ENCODE measurements at regions not wholly inside any gene's neighbourhood (a gene's known extent, or its start where the extent isn't known, plus 50 kb on each side); places are given as distances from the start of the nearest gene placed in this dataset.

DNA sequence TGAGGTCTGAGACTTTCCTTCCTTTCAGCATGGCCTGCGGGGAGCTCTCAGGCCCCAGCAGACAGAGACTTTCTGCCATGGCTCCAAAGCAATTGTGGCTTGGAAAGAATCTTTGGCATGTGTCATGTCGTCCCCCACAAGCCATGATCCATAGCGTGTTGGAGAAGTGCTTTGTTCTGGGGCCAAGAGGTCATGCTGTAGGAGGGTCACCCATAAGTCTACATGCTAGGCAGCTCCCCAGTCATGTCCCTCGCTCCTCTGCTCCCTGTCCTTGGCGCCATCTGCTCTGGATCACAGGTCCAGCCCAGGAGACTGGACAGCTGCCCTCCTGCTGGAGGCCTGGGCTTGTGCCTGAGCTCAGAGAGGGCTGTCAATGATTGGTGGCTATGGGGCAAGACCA lies 78.8 kb upstream of the LCLAT1 start:
- H3K4me3 ChIP-seq (ENCODE audit: low read depth in 1 of 3, low read length in 3 of 3): no peak overlapping the region
- DNase-seq (no peak), FAIRE-seq (no peak)
- H3K4me1 ChIP-seq (ENCODE audit: control insufficient read depth in 3 of 3, insufficient read depth in 2 of 3, low read depth in 1 of 3, low read length in 2 of 3): no peaks in the 10 kb centered on the region
- no peaks in the 10 kb centered on the region for H3K9me3 ChIP-seq (ENCODE audit: control insufficient read depth in 2 of 2, insufficient read depth in 1 of 2, low read depth in 1 of 2, low read length in 1 of 2)
- H3K27me3 ChIP-seq (ENCODE audit: control insufficient read depth in 3 of 3, insufficient read depth in 3 of 3, low read length in 3 of 3): no peaks in the 10 kb centered on the region
- no peaks in the 10 kb centered on the region for H3K36me3 ChIP-seq (ENCODE audit: control insufficient read depth in 3 of 3, insufficient read depth in 2 of 3, low read depth in 1 of 3, low read length in 3 of 3)
- 75 to 90% (median 89%) methylated on average over 5 of the region's 5 CpGs for WGBS, 3 donors
- H3K27ac ChIP-seq (ENCODE audit: low read depth in 1 of 3, low read length in 2 of 3): no peak overlapping the region

DNA sequence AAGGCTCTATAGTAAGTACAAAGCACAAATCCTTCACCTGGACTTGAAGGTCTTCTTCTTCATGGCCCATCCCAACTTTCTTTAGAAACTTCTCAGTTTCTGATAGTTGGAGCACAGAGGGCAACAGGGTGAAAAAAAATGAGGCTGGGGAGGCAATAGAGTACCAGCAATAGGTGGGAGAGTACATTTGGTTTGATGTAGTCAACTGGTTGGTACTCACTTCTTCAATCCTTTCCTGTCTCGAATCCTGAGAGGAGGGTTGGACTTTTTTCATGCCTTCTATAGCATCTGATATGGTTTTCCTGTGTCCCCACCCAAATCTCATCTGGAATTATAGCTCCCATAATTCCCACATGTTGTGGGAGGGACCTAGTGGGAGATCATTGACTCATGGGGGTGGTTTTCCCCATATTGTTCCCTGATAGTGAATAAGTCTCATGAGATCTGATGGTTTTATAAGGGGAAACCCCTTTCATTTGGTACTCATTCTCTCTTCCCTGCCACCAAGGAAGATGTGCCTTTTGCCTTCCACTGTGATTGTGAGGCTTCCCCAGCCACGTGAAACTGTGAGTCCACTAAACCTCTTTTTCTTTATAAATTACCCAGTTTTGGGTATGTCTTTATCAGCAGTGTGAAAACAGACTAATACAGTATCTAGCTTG lies 75.9 kb upstream of the LCLAT1 start:
- Histone ChIP-seq H3K36me3 (ENCODE audit: control insufficient read depth in 3 of 3, insufficient read depth in 2 of 3, low read depth in 1 of 3, low read length in 3 of 3) (no peaks in the 10 kb centered on the region), H3K9me3 (ENCODE audit: control insufficient read depth in 2 of 2, insufficient read depth in 1 of 2, low read depth in 1 of 2, low read length in 1 of 2) (no peaks in the 10 kb centered on the region), H3K27ac (ENCODE audit: low read depth in 1 of 3, low read length in 2 of 3) (no peak overlapping the region), H3K4me1 (ENCODE audit: control insufficient read depth in 3 of 3, insufficient read depth in 2 of 3, low read depth in 1 of 3, low read length in 2 of 3) (no peaks in the 10 kb centered on the region), H3K27me3 (ENCODE audit: control insufficient read depth in 3 of 3, insufficient read depth in 3 of 3, low read length in 3 of 3) (no peaks in the 10 kb centered on the region), H3K4me3 (ENCODE audit: low read depth in 1 of 3, low read length in 3 of 3) (no peak overlapping the region)
- DNase-seq (no peak), FAIRE-seq (no peak)
- 77 to 90% (median 81%) methylated on average over 2 of the region's 2 CpGs for WGBS, 3 donors

DNA sequence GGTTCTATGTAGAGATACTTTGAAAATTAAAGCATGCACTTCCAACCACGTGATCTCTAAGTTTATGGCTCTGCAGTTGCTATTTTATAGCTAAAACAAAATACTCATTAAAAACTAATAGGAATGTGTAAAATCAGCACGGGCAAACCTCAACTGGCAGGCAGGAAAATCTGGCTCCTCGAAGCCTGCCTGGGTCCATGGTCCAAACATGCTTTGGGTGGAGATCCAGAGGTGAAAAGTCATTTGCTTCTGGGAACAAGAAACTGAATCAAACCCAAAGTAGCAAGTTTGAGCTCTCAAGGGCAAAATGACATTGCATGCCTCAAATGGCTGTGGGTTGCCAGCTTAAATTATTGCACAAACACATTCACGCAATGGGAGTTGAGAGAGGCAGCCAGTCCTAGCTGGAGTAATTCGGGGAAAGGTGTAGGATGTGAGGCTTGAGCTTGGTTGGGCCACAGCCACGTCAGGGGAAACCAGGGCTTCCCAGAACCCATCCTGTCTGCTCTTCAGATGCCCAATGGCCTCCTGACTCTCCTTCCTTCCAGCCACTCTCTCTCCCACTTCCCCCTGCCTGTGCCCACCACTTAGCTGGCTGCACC lies 75.2 kb upstream of the LCLAT1 start:
- no peaks in the 10 kb centered on the region for H3K4me1 ChIP-seq (ENCODE audit: control insufficient read depth in 3 of 3, insufficient read depth in 2 of 3, low read depth in 1 of 3, low read length in 2 of 3)
- H3K36me3 ChIP-seq (ENCODE audit: control insufficient read depth in 3 of 3, insufficient read depth in 2 of 3, low read depth in 1 of 3, low read length in 3 of 3): no peaks in the 10 kb centered on the region
- no peak overlapping the region for H3K4me3 ChIP-seq (ENCODE audit: low read depth in 1 of 3, low read length in 3 of 3)
- WGBS, 3 donors: 50 to 72% (median 61%) methylated on average over 6 of the region's 6 CpGs
- H3K9me3 ChIP-seq (ENCODE audit: control insufficient read depth in 2 of 2, insufficient read depth in 1 of 2, low read depth in 1 of 2, low read length in 1 of 2): no peaks in the 10 kb centered on the region
- FAIRE-seq (no peak), DNase-seq (peak in 1 of 2 donors; percentile 16)
- no peak overlapping the region for H3K27ac ChIP-seq (ENCODE audit: low read depth in 1 of 3, low read length in 2 of 3)
- H3K27me3 ChIP-seq (ENCODE audit: control insufficient read depth in 3 of 3, insufficient read depth in 3 of 3, low read length in 3 of 3): no peaks in the 10 kb centered on the region

DNA sequence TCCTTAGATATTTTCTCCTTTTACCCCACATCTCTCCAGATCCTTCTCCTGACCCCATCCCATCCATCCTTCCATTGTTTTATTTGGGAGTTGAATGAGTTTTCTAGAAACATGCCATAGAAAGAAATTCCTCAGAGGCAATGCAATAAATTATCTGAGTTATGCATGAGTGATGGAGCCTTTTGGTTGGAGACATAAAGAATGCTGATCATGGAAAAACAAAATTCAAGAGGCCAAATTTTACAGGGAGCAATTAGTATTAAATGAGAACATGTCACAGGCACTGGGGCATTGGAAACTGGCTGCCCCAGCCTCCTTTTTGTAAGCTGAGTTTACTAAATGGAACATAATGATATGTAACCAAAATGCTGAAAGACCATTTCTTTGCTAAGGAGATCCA lies 74.2 kb upstream of the LCLAT1 start:
- Histone ChIP-seq H3K27me3 (ENCODE audit: control insufficient read depth in 3 of 3, insufficient read depth in 3 of 3, low read length in 3 of 3) (no peaks in the 10 kb centered on the region), H3K36me3 (ENCODE audit: control insufficient read depth in 3 of 3, insufficient read depth in 2 of 3, low read depth in 1 of 3, low read length in 3 of 3) (no peaks in the 10 kb centered on the region), H3K4me3 (ENCODE audit: low read depth in 1 of 3, low read length in 3 of 3) (no peak overlapping the region), H3K9me3 (ENCODE audit: control insufficient read depth in 2 of 2, insufficient read depth in 1 of 2, low read depth in 1 of 2, low read length in 1 of 2) (no peaks in the 10 kb centered on the region), H3K27ac (ENCODE audit: low read depth in 1 of 3, low read length in 2 of 3) (no peak overlapping the region), H3K4me1 (ENCODE audit: control insufficient read depth in 3 of 3, insufficient read depth in 2 of 3, low read depth in 1 of 3, low read length in 2 of 3) (no peaks in the 10 kb centered on the region)
- DNase-seq (no peak), FAIRE-seq (no peak)

DNA sequence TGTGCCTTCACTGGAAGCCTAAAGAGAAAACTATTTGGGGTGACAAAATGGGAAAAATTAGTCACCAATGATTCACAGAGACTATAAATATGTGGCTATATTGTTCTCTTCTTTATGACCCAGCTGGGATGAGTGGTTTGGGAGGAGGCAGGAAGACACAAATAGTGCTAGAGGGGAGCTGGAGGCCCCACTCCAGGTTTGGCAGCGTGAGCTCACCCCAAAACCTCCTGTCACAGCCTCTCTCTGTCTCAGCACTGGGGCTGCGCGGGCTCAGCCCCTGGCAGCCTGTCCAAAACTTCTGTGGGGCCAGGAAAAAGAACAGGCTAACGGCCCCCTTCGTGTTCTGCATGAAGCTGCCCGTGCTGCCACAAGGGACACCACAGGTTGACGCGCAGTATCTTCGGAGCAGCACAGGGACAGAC lies 73.2 kb upstream of the LCLAT1 start:
- FAIRE-seq (no peak), DNase-seq (no peak)
- Histone ChIP-seq H3K27ac (ENCODE audit: low read depth in 1 of 3, low read length in 2 of 3) (no peak overlapping the region), H3K4me1 (ENCODE audit: control insufficient read depth in 3 of 3, insufficient read depth in 2 of 3, low read depth in 1 of 3, low read length in 2 of 3) (no peaks in the 10 kb centered on the region), H3K36me3 (ENCODE audit: control insufficient read depth in 3 of 3, insufficient read depth in 2 of 3, low read depth in 1 of 3, low read length in 3 of 3) (no peaks in the 10 kb centered on the region), H3K27me3 (ENCODE audit: control insufficient read depth in 3 of 3, insufficient read depth in 3 of 3, low read length in 3 of 3) (no peaks in the 10 kb centered on the region), H3K4me3 (ENCODE audit: low read depth in 1 of 3, low read length in 3 of 3) (no peak overlapping the region), H3K9me3 (ENCODE audit: control insufficient read depth in 2 of 2, insufficient read depth in 1 of 2, low read depth in 1 of 2, low read length in 1 of 2) (no peaks in the 10 kb centered on the region)
- 87 to 96% (median 95%) methylated on average over 9 of the region's 9 CpGs for WGBS, 3 donors

DNA sequence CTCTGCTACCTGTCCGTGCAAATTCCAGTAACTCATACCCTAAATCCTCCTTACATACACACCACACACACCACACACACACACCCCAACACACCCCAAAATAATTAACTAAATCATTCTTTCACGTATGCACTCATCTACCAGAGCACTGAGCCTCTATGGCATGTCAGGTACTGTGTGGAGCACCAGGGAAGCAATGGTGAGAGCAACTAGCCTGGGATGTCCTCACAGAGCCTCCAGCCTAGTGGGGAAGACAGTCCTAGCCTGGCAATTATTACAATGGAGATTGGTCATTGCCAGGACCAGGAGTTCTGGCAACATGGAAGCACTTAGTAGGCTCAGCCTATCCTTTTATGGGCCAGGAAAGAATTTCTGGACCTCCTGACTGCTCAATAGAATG lies 72.7 kb upstream of the LCLAT1 start:
- H3K9me3 ChIP-seq (ENCODE audit: control insufficient read depth in 2 of 2, insufficient read depth in 1 of 2, low read depth in 1 of 2, low read length in 1 of 2): no peaks in the 10 kb centered on the region
- H3K4me3 ChIP-seq (ENCODE audit: low read depth in 1 of 3, low read length in 3 of 3): no peak overlapping the region
- H3K27me3 ChIP-seq (ENCODE audit: control insufficient read depth in 3 of 3, insufficient read depth in 3 of 3, low read length in 3 of 3): no peaks in the 10 kb centered on the region
- no peak overlapping the region for H3K27ac ChIP-seq (ENCODE audit: low read depth in 1 of 3, low read length in 2 of 3)
- H3K4me1 ChIP-seq (ENCODE audit: control insufficient read depth in 3 of 3, insufficient read depth in 2 of 3, low read depth in 1 of 3, low read length in 2 of 3): no peaks in the 10 kb centered on the region
- FAIRE-seq: no peak
- H3K36me3 ChIP-seq (ENCODE audit: control insufficient read depth in 3 of 3, insufficient read depth in 2 of 3, low read depth in 1 of 3, low read length in 3 of 3): no peaks in the 10 kb centered on the region
- DNase-seq: no peak
- 87 to 94% (median 89%) methylated on average over 2 of the region's 2 CpGs for WGBS, 3 donors

DNA sequence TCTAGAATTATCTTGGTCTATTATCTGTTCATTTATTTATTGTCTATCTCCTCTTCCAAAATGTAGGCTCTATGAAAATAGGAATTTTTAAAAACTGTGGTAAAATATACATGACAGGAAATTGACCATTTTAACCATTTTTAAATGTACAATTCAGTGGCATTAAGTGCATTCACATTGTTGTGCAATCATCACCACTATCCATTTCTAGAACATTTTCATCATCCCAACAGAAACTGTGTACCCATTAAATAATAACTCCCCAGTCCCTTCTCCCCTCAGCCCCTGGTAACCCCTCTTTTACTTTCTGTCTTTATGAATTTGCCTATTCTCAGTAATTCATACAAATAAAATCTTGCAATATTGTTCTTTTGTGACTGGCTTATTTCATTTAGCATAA lies 71.1 kb upstream of the LCLAT1 start:
- Histone ChIP-seq H3K36me3 (ENCODE audit: control insufficient read depth in 3 of 3, insufficient read depth in 2 of 3, low read depth in 1 of 3, low read length in 3 of 3) (no peaks in the 10 kb centered on the region), H3K27ac (ENCODE audit: low read depth in 1 of 3, low read length in 2 of 3) (no peak overlapping the region), H3K27me3 (ENCODE audit: control insufficient read depth in 3 of 3, insufficient read depth in 3 of 3, low read length in 3 of 3) (no peaks in the 10 kb centered on the region), H3K4me1 (ENCODE audit: control insufficient read depth in 3 of 3, insufficient read depth in 2 of 3, low read depth in 1 of 3, low read length in 2 of 3) (no peaks in the 10 kb centered on the region), H3K9me3 (ENCODE audit: control insufficient read depth in 2 of 2, insufficient read depth in 1 of 2, low read depth in 1 of 2, low read length in 1 of 2) (no peaks in the 10 kb centered on the region), H3K4me3 (ENCODE audit: low read depth in 1 of 3, low read length in 3 of 3) (no peak overlapping the region)
- no peak for FAIRE-seq
- DNase-seq: no peak

DNA sequence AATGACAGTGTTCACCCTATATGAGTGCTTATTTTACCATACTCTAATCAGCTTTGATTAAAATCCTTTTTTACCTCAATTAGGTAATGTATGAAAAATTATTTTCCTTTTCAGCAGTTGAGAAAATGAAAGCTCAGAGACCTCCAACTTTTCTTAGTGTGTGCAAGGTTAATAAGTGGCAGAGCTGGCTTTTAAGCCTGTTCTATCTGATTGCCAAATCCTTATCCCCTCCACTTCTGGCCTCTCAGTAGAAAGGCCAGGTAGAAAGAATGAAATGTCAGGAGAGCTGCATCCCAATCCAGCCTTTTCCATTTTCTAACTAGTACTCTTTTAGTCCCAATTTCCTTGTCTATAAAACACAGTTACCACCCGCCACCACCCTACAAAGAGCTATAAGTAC lies 67.6 kb upstream of the LCLAT1 start:
- 95 to 97% (median 96%) methylated on average over 1 of the region's 1 CpG for WGBS, 3 donors
- DNase-seq (no peak), FAIRE-seq (no peak)
- no peaks in the 10 kb centered on the region for H3K36me3 ChIP-seq (ENCODE audit: control insufficient read depth in 3 of 3, insufficient read depth in 2 of 3, low read depth in 1 of 3, low read length in 3 of 3)
- peaks cover 0 to 5% (median 0%) of the 10 kb centered on the region in 3 donors for H3K27me3 ChIP-seq (ENCODE audit: control insufficient read depth in 3 of 3, insufficient read depth in 3 of 3, low read length in 3 of 3)
- no peaks in the 10 kb centered on the region for H3K9me3 ChIP-seq (ENCODE audit: control insufficient read depth in 2 of 2, insufficient read depth in 1 of 2, low read depth in 1 of 2, low read length in 1 of 2)
- H3K4me3 ChIP-seq (ENCODE audit: low read depth in 1 of 3, low read length in 3 of 3): no peak overlapping the region
- no peaks in the 10 kb centered on the region for H3K4me1 ChIP-seq (ENCODE audit: control insufficient read depth in 3 of 3, insufficient read depth in 2 of 3, low read depth in 1 of 3, low read length in 2 of 3)
- H3K27ac ChIP-seq (ENCODE audit: low read depth in 1 of 3, low read length in 2 of 3): no peak overlapping the region

DNA sequence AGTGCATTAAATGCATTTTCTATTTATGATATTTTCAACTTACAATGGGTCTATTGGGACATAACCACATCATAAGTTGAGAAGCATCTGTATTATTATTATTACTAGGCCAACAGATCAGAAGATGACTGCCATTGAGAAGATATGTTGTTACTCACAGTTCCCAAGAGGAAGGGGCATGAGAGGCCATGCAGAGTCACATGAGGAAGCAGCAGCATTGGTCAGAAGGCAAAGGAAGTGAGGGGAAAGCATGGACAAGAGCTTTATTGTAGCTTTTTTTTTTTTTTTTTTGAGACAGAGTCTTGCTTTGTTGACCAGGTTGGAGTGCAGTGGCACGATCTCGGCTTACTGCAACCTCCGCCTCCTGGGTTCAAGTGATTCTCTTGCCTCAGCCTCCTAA lies 66.2 kb upstream of the LCLAT1 start:
- FAIRE-seq: no peak
- no peaks in the 10 kb centered on the region for H3K9me3 ChIP-seq (ENCODE audit: control insufficient read depth in 2 of 2, insufficient read depth in 1 of 2, low read depth in 1 of 2, low read length in 1 of 2)
- 93 to 100% (median 95%) methylated on average over 3 of the region's 3 CpGs for WGBS, 3 donors

More for the DNA sequence above, 66.2 kb upstream of the LCLAT1 start:
- Histone ChIP-seq H3K4me3 (ENCODE audit: low read depth in 1 of 3, low read length in 3 of 3) (no peak overlapping the region), H3K4me1 (ENCODE audit: control insufficient read depth in 3 of 3, insufficient read depth in 2 of 3, low read depth in 1 of 3, low read length in 2 of 3) (no peaks in the 10 kb centered on the region), H3K27me3 (ENCODE audit: control insufficient read depth in 3 of 3, insufficient read depth in 3 of 3, low read length in 3 of 3) (peaks cover 0 to 5% (median 0%) of the 10 kb centered on the region in 3 donors), H3K27ac (ENCODE audit: low read depth in 1 of 3, low read length in 2 of 3) (no peak overlapping the region), H3K36me3 (ENCODE audit: control insufficient read depth in 3 of 3, insufficient read depth in 2 of 3, low read depth in 1 of 3, low read length in 3 of 3) (no peaks in the 10 kb centered on the region)
- DNase-seq: no peak

Measured in small intestine (tissue), 7 donors.